ENCODE measurements at regions not wholly inside any gene's neighbourhood (a gene's known extent, or its start where the extent isn't known, plus 50 kb on each side); places are given as distances from the start of the nearest gene placed in this dataset.

- Histone ChIP-seq H2BK15ac (ENCODE audit: low read depth, poor library complexity, severe bottlenecking) (no peak overlapping the region), H3K14ac (ENCODE audit: low read length in 2 of 2) (no peak overlapping the region), H3K23ac (ENCODE audit: low read length in 2 of 2) (no peak overlapping the region), H4K8ac (ENCODE audit: low read length) (no peak overlapping the region), H2AK5ac (ENCODE audit: low read length, severe bottlenecking) (no peak overlapping the region), H3K36me3 (ENCODE audit: control insufficient read depth in 1 of 2, insufficient read depth in 2 of 2, low read depth in 1 of 2, low read length in 2 of 2) (no peaks in the 10 kb centered on the region), H2BK12ac (ENCODE audit: low read length in 2 of 2) (no peak overlapping the region), H4K91ac (ENCODE audit: low read length) (no peak overlapping the region), H3K4me2 (ENCODE audit: low read length, poor library complexity, severe bottlenecking) (no peak overlapping the region), H3K27me3 (ENCODE audit: control insufficient read depth in 1 of 2, insufficient read depth in 1 of 2, low read length in 2 of 2) (no peaks in the 10 kb centered on the region), H2AFZ (ENCODE audit: low read depth, low read length) (no peak overlapping the region), H2BK5ac (ENCODE audit: low read depth, low read length, poor library complexity, severe bottlenecking) (no peak overlapping the region), H3K4me3 (ENCODE audit: insufficient read depth in 1 of 2, low read depth in 1 of 2, low read length in 2 of 2) (no peak overlapping the region), H3K4ac (ENCODE audit: low read depth in 1 of 2, low read length in 2 of 2) (no peak overlapping the region), H3K9ac (ENCODE audit: low read length) (no peak overlapping the region), H2BK120ac (ENCODE audit: low read depth, low read length) (no peak overlapping the region), H3K9me3 (ENCODE audit: control insufficient read depth, low read length) (peaks cover 57% of the 10 kb centered on the region), H3K18ac (ENCODE audit: low read depth in 1 of 2, low read length in 2 of 2) (no peak overlapping the region), H3K27ac (ENCODE audit: low read length, poor library complexity, severe bottlenecking) (no peak overlapping the region), H3K79me1 (replicated peaks; ENCODE audit: low read length, poor library complexity, severe bottlenecking) (no peaks in the 10 kb centered on the region), H3K4me1 (ENCODE audit: control insufficient read depth, insufficient read depth, low read depth, low read length) (no peaks in the 10 kb centered on the region)
- no peak for DNase-seq
- 31% methylated on average over 1 of the region's 1 CpG for WGBS
Observed at GRCh38 chr19:20320191-20320590, 153.2 kb downstream of the ZNF486 start.

- Histone ChIP-seq H3K4me1 (ENCODE audit: control insufficient read depth, insufficient read depth, low read depth, low read length) (no peaks in the 10 kb centered on the region), H3K27ac (ENCODE audit: low read length, poor library complexity, severe bottlenecking) (no peak overlapping the region), H3K79me1 (replicated peaks; ENCODE audit: low read length, poor library complexity, severe bottlenecking) (no peaks in the 10 kb centered on the region), H3K23ac (ENCODE audit: low read length in 2 of 2) (no peak overlapping the region), H3K4me3 (ENCODE audit: insufficient read depth in 1 of 2, low read depth in 1 of 2, low read length in 2 of 2) (no peak overlapping the region), H3K4ac (ENCODE audit: low read depth in 1 of 2, low read length in 2 of 2) (no peak overlapping the region), H2BK15ac (ENCODE audit: low read depth, poor library complexity, severe bottlenecking) (no peak overlapping the region), H2AK5ac (ENCODE audit: low read length, severe bottlenecking) (no peak overlapping the region), H3K9ac (ENCODE audit: low read length) (no peak overlapping the region), H4K91ac (ENCODE audit: low read length) (no peak overlapping the region), H3K36me3 (ENCODE audit: control insufficient read depth in 1 of 2, insufficient read depth in 2 of 2, low read depth in 1 of 2, low read length in 2 of 2) (no peaks in the 10 kb centered on the region), H3K4me2 (ENCODE audit: low read length, poor library complexity, severe bottlenecking) (no peak overlapping the region), H3K14ac (ENCODE audit: low read length in 2 of 2) (no peak overlapping the region), H4K8ac (ENCODE audit: low read length) (no peak overlapping the region), H2BK12ac (ENCODE audit: low read length in 2 of 2) (no peak overlapping the region), H2BK120ac (ENCODE audit: low read depth, low read length) (no peak overlapping the region), H3K9me3 (ENCODE audit: control insufficient read depth, low read length) (peaks cover 64% of the 10 kb centered on the region), H3K18ac (ENCODE audit: low read depth in 1 of 2, low read length in 2 of 2) (no peak overlapping the region), H2AFZ (ENCODE audit: low read depth, low read length) (no peak overlapping the region), H2BK5ac (ENCODE audit: low read depth, low read length, poor library complexity, severe bottlenecking) (no peak overlapping the region), H3K27me3 (ENCODE audit: control insufficient read depth in 1 of 2, insufficient read depth in 1 of 2, low read length in 2 of 2) (no peaks in the 10 kb centered on the region)
- 83% methylated on average over 3 of the region's 3 CpGs for WGBS
- DNase-seq: no peak
Observed at GRCh38 chr19:20318616-20319015, 151.6 kb downstream of the ZNF486 start.

GRCh38 chr19:20315543-20315942, 148.5 kb downstream of the ZNF486 start:
- Histone ChIP-seq H3K4me1 (ENCODE audit: control insufficient read depth, insufficient read depth, low read depth, low read length) (no peaks in the 10 kb centered on the region), H3K23ac (ENCODE audit: low read length in 2 of 2) (no peak overlapping the region)
- 85% methylated on average over 6 of the region's 6 CpGs for WGBS

GRCh38 chr19:20313894-20314293, 146.9 kb downstream of the ZNF486 start:
- H3K4ac ChIP-seq (ENCODE audit: low read depth in 1 of 2, low read length in 2 of 2): no peak overlapping the region
- no peak for DNase-seq
- H3K79me1 ChIP-seq (replicated peaks; ENCODE audit: low read length, poor library complexity, severe bottlenecking): no peaks in the 10 kb centered on the region
- H4K8ac ChIP-seq (ENCODE audit: low read length): no peak overlapping the region
- no peak overlapping the region for H2BK120ac ChIP-seq (ENCODE audit: low read depth, low read length)
- no peaks in the 10 kb centered on the region for H3K36me3 ChIP-seq (ENCODE audit: control insufficient read depth in 1 of 2, insufficient read depth in 2 of 2, low read depth in 1 of 2, low read length in 2 of 2)
- H3K27ac ChIP-seq (ENCODE audit: low read length, poor library complexity, severe bottlenecking): no peak overlapping the region
- no peak overlapping the region for H2BK5ac ChIP-seq (ENCODE audit: low read depth, low read length, poor library complexity, severe bottlenecking)
- no peak overlapping the region for H3K9ac ChIP-seq (ENCODE audit: low read length)
- peaks cover 45% of the 10 kb centered on the region for H3K9me3 ChIP-seq (ENCODE audit: control insufficient read depth, low read length)
- no peak overlapping the region for H3K18ac ChIP-seq (ENCODE audit: low read depth in 1 of 2, low read length in 2 of 2)
- no peak overlapping the region for H3K4me2 ChIP-seq (ENCODE audit: low read length, poor library complexity, severe bottlenecking)
- no peak overlapping the region for H2AK5ac ChIP-seq (ENCODE audit: low read length, severe bottlenecking)
- no peak overlapping the region for H3K14ac ChIP-seq (ENCODE audit: low read length in 2 of 2)
- H2BK15ac ChIP-seq (ENCODE audit: low read depth, poor library complexity, severe bottlenecking): no peak overlapping the region
- WGBS: 85% methylated on average over 5 of the region's 5 CpGs
- no peak overlapping the region for H2BK12ac ChIP-seq (ENCODE audit: low read length in 2 of 2)
- no peak overlapping the region for H4K91ac ChIP-seq (ENCODE audit: low read length)
- H3K27me3 ChIP-seq (ENCODE audit: control insufficient read depth in 1 of 2, insufficient read depth in 1 of 2, low read length in 2 of 2): no peaks in the 10 kb centered on the region
- H3K4me1 ChIP-seq (ENCODE audit: control insufficient read depth, insufficient read depth, low read depth, low read length): no peaks in the 10 kb centered on the region
- H3K23ac ChIP-seq (ENCODE audit: low read length in 2 of 2): no peak overlapping the region
- no peak overlapping the region for H3K4me3 ChIP-seq (ENCODE audit: insufficient read depth in 1 of 2, low read depth in 1 of 2, low read length in 2 of 2)
- no peak overlapping the region for H2AFZ ChIP-seq (ENCODE audit: low read depth, low read length)

More at GRCh38 chr19:20315543-20315942, 148.5 kb downstream of the ZNF486 start:
- H4K8ac ChIP-seq (ENCODE audit: low read length): no peak overlapping the region
- H3K18ac ChIP-seq (ENCODE audit: low read depth in 1 of 2, low read length in 2 of 2): no peak overlapping the region
- no peak overlapping the region for H3K27ac ChIP-seq (ENCODE audit: low read length, poor library complexity, severe bottlenecking)
- no peaks in the 10 kb centered on the region for H3K27me3 ChIP-seq (ENCODE audit: control insufficient read depth in 1 of 2, insufficient read depth in 1 of 2, low read length in 2 of 2)
- H3K79me1 ChIP-seq (replicated peaks; ENCODE audit: low read length, poor library complexity, severe bottlenecking): no peaks in the 10 kb centered on the region
- no peak overlapping the region for H2BK120ac ChIP-seq (ENCODE audit: low read depth, low read length)
- H2BK15ac ChIP-seq (ENCODE audit: low read depth, poor library complexity, severe bottlenecking): no peak overlapping the region
- peaks cover 56% of the 10 kb centered on the region for H3K9me3 ChIP-seq (ENCODE audit: control insufficient read depth, low read length)
- no peak for DNase-seq
- H3K4me2 ChIP-seq (ENCODE audit: low read length, poor library complexity, severe bottlenecking): no peak overlapping the region
- H3K4me3 ChIP-seq (ENCODE audit: insufficient read depth in 1 of 2, low read depth in 1 of 2, low read length in 2 of 2): no peak overlapping the region
- no peak overlapping the region for H2BK5ac ChIP-seq (ENCODE audit: low read depth, low read length, poor library complexity, severe bottlenecking)
- no peak overlapping the region for H3K4ac ChIP-seq (ENCODE audit: low read depth in 1 of 2, low read length in 2 of 2)
- H3K36me3 ChIP-seq (ENCODE audit: control insufficient read depth in 1 of 2, insufficient read depth in 2 of 2, low read depth in 1 of 2, low read length in 2 of 2): no peaks in the 10 kb centered on the region
- H2AFZ ChIP-seq (ENCODE audit: low read depth, low read length): no peak overlapping the region
- H2AK5ac ChIP-seq (ENCODE audit: low read length, severe bottlenecking): no peak overlapping the region
- no peak overlapping the region for H3K9ac ChIP-seq (ENCODE audit: low read length)
- no peak overlapping the region for H4K91ac ChIP-seq (ENCODE audit: low read length)
- no peak overlapping the region for H3K14ac ChIP-seq (ENCODE audit: low read length in 2 of 2)
- H2BK12ac ChIP-seq (ENCODE audit: low read length in 2 of 2): no peak overlapping the region
